ENCODE measurements at regions not wholly inside any gene's neighbourhood (a gene's known extent, or its start where the extent isn't known, plus 50 kb on each side); places are given as distances from the start of the nearest gene placed in this dataset.

DNA sequence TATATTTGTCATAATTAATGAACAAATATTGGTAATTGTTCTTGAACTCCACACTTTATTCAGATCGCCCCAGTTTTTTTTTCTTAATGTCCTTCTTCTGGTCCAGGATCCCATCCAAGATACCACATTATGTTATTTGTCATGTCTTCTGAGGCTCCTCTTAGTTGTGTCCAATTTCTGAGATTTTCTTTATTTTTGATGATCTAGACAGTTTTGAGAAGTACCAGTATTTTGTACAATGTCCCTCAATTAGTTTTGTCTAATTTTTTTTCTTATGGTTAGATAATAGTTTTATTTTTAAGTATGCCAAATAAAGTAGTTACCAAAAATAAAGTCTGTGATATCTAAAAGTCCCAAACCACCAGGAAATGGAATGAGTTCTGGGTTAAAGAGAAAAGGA is 440.8 kb upstream of the ATP2B1 start:
- no peaks in the 10 kb centered on the region for H3K36me3 ChIP-seq
- H3K4me3 ChIP-seq, result no peak overlapping the region
- DNase-seq (ENCODE audit: low spot score in 2 of 2), result no peak
- TF ChIP-seq, protein P1, sequence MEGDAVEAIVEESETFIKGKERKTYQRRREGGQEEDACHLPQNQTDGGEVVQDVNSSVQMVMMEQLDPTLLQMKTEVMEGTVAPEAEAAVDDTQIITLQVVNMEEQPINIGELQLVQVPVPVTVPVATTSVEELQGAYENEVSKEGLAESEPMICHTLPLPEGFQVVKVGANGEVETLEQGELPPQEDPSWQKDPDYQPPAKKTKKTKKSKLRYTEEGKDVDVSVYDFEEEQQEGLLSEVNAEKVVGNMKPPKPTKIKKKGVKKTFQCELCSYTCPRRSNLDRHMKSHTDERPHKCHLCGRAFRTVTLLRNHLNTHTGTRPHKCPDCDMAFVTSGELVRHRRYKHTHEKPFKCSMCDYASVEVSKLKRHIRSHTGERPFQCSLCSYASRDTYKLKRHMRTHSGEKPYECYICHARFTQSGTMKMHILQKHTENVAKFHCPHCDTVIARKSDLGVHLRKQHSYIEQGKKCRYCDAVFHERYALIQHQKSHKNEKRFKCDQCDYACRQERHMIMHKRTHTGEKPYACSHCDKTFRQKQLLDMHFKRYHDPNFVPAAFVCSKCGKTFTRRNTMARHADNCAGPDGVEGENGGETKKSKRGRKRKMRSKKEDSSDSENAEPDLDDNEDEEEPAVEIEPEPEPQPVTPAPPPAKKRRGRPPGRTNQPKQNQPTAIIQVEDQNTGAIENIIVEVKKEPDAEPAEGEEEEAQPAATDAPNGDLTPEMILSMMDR (IDR thresholded peaks at IDR 0.05), result no peak
- TF ChIP-seq POLR2A (IDR thresholded peaks at IDR 0.05) (no peak), POLR2AphosphoS5 (IDR thresholded peaks at IDR 0.05) (no peak)
- H3K9me3 ChIP-seq, result no peaks in the 10 kb centered on the region
- no peak overlapping the region for H3K27ac ChIP-seq
- no peaks in the 10 kb centered on the region for H3K4me1 ChIP-seq
- intact Hi-C loops (cut with DNase I; ENCODE audit: low total_unique reads), result no loop called here
- H3K27me3 ChIP-seq, result no peaks in the 10 kb centered on the region

DNA sequence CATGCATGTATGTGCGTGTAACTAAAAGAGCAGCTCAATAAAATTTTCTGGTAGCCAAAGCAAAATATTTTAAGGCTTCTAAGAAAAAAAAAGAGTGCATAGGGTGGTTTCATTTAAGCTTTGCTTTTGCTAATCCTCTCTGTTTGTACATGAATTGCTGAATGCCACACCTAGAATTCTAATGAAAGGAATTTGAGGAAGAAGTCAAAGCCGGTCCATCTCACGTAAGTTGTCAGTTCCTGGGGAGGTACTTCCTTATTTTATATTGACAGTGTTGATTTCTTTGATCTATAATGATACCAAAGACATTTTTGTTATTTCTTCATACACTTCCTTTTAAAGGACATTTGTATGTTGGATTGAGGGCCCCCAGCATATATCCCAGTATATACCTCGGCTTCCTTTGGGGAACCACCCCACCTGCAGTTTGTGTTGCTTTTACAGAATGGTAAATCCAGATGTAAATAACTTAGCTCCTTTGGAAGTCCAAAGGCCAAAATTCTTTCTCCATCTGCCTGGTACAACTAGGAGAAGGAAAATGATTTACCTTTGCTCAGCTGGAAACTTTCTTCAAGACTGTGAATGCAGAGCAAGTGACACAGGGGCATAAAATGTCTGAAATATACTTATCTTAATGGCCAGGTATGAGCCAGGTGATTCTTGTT is 420.9 kb upstream of the ATP2B1 start:
- DNase-seq (ENCODE audit: low spot score in 2 of 2), result no peak
- no peaks in the 10 kb centered on the region for H3K36me3 ChIP-seq
- H3K27ac ChIP-seq, result no peak overlapping the region
- H3K27me3 ChIP-seq, result no peaks in the 10 kb centered on the region
- no peak overlapping the region for H3K4me3 ChIP-seq
- TF ChIP-seq, protein P1 (IDR thresholded peaks at IDR 0.05), result no peak
- TF ChIP-seq POLR2AphosphoS5 (IDR thresholded peaks at IDR 0.05) (no peak), POLR2A (IDR thresholded peaks at IDR 0.05) (no peak)
- H3K9me3 ChIP-seq, result no peaks in the 10 kb centered on the region
- H3K4me1 ChIP-seq, result no peaks in the 10 kb centered on the region
- intact Hi-C loops (cut with DNase I; ENCODE audit: low total_unique reads), result no loop called here

DNA sequence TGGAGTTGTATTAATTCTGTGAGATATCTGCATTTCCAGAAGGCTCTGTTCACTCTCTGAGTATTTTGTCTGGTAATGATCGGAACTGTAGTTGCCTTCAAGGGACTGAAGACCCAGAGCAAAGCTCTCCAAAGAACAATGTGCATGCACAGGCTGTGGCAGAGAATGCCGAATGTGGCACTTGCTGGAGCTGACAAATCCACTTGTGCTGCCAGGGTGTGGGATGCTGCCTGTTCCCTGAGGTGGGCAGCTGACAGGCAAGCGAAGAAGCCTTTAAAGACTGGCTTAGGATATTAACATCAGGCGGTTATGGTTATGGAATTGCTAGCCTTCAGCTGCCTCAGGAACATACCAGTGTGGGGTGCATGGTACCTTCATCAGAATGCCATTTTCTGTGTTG is 419.9 kb upstream of the ATP2B1 start:
- TF ChIP-seq POLR2AphosphoS5 (IDR thresholded peaks at IDR 0.05), result no peak
- TF ChIP-seq POLR2A (IDR thresholded peaks at IDR 0.05), result no peak
- TF ChIP-seq, protein P1 (IDR thresholded peaks at IDR 0.05), result no peak
- DNase-seq (ENCODE audit: low spot score in 2 of 2), result no peak
- H3K4me1 ChIP-seq, result no peaks in the 10 kb centered on the region
- intact Hi-C loops (cut with DNase I; ENCODE audit: low total_unique reads), result no loop called here
- H3K36me3 ChIP-seq, result no peaks in the 10 kb centered on the region
- H3K4me3 ChIP-seq, result no peak overlapping the region
- H3K27ac ChIP-seq, result no peak overlapping the region
- no peaks in the 10 kb centered on the region for H3K27me3 ChIP-seq
- H3K9me3 ChIP-seq, result no peaks in the 10 kb centered on the region

DNA sequence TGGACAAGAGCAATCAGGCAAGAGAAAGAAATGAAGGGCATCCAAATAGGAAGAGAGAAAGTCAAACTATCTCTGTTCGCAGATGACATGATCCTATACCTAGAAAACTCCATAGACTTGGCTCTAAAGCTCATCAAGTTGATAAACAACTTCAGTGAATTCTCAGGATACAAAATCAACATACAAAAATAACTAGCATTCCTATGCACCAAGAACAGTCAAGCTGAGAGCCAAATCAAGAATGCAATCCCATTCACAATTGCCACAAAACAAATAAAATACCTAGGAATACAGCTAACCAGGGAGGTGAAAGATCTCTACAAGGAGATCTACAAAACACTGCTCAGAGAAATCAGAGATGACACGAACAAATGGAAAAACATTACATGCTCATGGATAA is 417.5 kb upstream of the ATP2B1 start:
- intact Hi-C loops (cut with DNase I; ENCODE audit: low total_unique reads), result no loop called here
- H3K9me3 ChIP-seq, result peaks cover 7% of the 10 kb centered on the region in 2 donors
- TF ChIP-seq, protein P1 (IDR thresholded peaks at IDR 0.05), result no peak
- no peak for TF ChIP-seq POLR2AphosphoS5 (IDR thresholded peaks at IDR 0.05)
- no peaks in the 10 kb centered on the region for H3K36me3 ChIP-seq
- no peaks in the 10 kb centered on the region for H3K27me3 ChIP-seq
- no peaks in the 10 kb centered on the region for H3K4me1 ChIP-seq
- DNase-seq (ENCODE audit: low spot score in 2 of 2), result no peak
- no peak overlapping the region for H3K27ac ChIP-seq
- no peak overlapping the region for H3K4me3 ChIP-seq

DNA sequence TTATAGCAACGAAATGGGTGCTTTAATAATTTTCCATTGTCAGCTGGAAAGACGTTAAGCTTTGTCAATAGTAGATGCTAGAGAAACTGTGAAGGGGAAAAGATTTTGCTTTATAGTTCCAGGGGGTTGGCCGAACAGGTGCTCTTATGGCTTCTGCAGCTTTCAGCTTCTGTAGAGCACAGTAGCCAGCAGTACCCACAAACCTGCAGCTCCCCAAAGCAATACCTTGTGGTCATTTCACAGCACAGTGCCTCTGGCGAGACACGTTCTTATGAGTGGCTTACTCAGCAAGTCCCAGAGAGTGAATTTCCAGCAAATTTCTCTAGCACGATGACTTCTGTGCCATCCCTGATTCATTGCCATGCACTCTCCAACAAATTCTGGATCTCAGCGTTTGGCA is 416.3 kb upstream of the ATP2B1 start:
- Histone ChIP-seq H3K9me3 (peaks cover 8 to 19% of the 10 kb centered on the region in 2 donors), H3K27me3 (no peaks in the 10 kb centered on the region), H3K4me1 (no peaks in the 10 kb centered on the region), H3K4me3 (no peak overlapping the region), H3K27ac (no peak overlapping the region), H3K36me3 (no peaks in the 10 kb centered on the region)
- no peak for DNase-seq (ENCODE audit: low spot score in 2 of 2)
- TF ChIP-seq POLR2A (IDR thresholded peaks at IDR 0.05), result no peak
- no peak for TF ChIP-seq POLR2AphosphoS5 (IDR thresholded peaks at IDR 0.05)
- TF ChIP-seq, protein P1 (IDR thresholded peaks at IDR 0.05), result no peak
- intact Hi-C loops (cut with DNase I; ENCODE audit: low total_unique reads), result no loop called here
